HG03442 (cell line): ENCODE measurements at regions not wholly inside any gene's neighbourhood (a gene's known extent, or its start where the extent isn't known, plus 50 kb on each side); places are given as distances from the start of the nearest gene placed in this dataset.
"Not testable (repeated sequence)": the region's sequence is repeated elsewhere in the genome, so short reads cannot be mapped to it uniquely, and the experiment has no call there.

Experiments used
- ATAC-seq: cut with Tn5 transposase; IDR thresholded peaks from one replicate; pipeline ENCODE4 v1.9.1; 2021; ENCODE audit warnings: mild to moderate bottlenecking, moderate library complexity; ENCODE audit not compliant: unreplicated experiment

DNA sequence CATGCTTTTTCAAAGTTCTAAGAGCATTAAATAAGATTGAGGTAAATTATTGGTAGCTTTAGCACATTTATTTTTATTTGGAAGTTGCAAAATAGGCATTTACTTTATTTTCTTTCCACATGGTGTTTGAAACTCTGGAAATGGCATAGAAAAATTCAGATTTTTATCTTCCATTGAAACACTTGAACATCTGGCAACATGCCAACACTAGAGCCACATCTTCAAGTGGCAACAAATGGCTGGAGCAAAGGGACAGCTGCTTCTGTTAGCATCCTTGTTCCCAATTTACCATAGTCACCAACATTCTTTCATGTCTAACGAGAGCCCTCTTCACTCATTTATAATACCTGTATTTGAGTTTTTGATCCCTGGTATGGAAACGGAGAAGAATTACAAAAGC is 539.9 kb downstream of the ZNF608 start:
- ATAC-seq, result no peak

DNA sequence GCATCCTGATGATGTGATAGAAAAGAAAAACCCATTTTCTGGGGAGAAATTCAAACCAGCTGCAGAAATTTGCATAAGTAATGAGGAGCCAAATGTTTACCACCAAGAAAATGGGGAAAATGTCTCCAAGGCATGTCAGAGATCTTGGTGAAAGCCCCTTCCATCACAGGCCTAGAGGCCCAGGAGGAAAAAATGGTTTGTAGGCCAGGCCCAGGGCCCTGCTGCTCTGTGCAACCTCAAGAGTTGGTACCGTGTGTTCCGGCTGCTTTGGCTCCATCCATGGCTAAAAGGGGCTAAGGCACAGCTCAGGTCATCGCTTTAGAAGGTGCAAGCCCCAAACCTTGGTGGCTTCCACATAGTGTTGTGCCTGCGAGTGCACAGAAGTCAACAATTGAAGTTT is 543.1 kb downstream of the ZNF608 start:
- no peak for ATAC-seq

DNA sequence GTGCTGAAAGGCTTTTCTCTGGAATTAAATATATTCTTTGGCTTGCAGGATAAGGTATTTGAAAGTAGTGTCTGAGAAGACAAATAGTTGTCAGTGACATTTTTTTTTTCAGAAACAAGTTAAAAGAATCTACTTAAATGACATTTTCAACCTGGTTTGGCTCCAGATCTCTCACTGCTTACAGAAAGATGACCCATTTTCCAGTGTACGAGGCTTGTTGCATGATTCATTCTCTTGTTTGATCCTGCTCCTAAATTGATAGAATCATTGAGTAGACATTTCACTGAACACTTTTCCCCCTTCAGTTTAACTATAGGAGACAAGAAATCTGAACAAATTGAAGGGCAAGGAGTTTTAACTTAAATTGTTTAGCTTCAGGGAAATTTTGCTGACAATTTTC is 546.1 kb downstream of the ZNF608 start:
- ATAC-seq, result no peak

DNA sequence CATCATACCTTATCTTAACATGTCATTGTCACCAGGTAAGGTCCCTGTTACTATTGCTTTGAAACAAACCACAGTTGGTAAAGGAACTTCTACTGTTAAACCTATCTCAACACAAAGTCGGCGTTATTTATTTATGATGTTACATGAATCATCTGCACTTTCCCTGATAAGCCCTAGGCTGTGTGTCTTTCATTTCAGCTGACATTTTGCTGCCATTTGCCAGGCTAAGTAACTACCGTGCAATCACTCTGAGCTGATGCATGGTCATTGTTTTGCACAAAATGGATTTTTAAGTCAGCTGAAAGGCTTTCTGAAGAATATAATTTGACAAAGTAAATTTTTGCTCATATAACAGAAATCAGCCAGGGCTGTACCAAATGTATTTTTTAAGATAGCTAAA is 546.5 kb downstream of the ZNF608 start:
- ATAC-seq, result no peak

DNA sequence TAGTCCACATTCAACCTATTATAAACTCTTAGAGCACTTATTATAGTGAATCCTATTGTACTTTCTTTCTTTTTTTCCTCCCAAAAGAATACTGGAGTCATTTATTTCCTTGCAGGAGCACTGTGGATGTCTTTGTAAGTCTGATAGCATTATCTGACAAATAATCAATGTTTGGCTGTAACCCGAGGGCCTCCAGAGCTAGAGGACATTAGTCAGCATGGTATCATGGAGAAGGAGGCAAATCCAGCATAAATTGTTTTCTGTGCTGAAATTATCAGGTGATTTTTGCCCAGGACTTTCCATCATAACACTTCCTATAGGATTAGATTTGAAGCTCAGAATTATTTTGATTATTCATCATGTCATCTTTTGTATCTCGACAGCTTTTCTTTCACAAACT is 551.0 kb downstream of the ZNF608 start:
- ATAC-seq, result no peak

DNA sequence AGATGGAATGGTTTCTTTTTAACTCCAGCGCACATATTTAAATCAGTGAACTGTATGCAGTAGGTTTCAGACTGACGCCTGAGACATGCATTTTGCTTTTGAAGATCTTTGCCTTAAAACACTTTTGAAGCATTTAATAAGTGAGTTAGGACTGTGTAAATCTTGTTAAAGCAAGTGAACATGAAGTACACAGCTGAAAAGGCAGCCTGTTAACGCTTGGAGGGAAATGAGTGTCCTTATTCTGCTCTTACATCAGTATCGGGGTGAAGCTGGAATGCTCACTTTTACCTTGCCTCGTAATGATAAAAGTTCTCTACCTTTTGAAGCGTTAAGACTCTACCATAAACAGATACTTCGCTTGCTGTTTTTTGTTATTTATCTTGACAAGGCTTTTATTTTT is 552.2 kb downstream of the ZNF608 start:
- ATAC-seq, result no peak

DNA sequence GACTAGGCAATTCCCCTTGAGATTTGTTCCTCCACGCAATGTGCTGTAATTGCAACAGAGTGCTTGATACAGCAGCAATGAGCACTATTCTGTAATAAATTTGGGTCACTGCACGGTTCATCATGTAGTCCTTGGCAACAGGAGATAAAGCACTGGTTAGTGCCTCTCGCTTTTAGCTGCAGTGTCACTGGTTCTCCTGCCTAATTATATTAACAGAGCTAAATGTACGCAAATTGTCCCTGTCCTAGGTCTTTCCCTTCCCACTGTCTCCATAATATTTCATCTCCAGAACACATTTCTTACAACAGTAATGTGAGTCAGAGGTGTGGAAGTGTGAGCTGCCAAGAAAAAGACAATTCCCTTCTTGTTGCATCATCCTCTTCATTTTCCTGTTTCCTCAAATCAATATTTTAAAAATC is 553.1 kb downstream of the ZNF608 start:
- no peak for ATAC-seq

DNA sequence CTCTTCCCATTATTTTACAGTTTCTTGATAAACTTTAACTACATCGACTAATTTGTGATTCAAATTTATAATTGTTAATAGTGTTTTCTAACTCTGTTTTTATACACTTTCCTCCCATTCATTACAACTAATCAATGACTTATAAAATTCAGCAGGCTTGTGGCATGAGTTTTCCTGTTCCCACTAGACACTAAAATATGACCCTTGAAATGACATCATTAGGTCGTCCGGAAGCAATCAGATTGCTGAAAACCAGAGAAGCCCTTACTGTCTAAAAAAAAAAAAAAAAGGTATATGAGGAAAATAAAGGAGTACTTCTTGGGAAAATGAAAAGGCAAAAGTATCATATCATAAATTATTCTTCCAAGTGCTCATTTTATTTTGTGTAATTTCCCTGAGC is 553.7 kb downstream of the ZNF608 start:
- no peak for ATAC-seq

DNA sequence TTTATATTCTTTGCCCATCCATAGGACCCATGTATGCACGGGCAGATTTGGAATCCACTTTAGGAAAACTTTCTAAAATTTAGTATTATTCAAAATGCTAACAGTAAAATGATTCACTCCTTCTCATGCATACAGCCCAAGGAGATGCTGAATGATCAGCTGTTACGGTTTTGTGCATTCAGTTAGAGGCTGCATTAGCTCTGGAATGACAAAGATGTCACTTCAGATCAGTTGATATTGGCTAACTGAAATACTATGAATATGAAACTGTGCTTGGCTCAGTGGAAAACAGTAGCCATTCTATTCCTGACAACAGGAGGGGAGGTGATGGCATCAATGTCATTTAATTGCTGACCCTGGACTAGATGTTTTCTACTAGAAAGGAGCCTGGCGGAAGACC is 560.7 kb downstream of the ZNF608 start:
- no peak for ATAC-seq

DNA sequence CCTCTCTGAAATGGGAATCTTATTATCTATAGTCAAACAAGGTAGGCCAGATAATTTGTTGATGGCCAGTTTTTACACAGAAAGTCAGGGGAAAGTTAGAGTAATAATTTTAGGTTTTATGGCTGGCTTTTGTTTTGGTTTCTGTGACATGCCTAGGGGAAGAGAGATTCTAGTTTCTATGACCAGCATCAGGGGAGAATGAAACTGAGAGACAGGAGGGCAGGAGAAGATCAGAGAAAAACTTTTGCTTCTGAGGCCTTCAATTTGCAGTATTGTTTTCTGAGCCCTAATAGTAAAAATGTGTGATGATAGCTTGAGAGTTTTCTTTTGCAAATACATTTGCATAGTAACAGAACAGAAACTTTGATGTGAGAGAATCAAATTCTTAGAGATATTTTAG is 564.3 kb downstream of the ZNF608 start:
- ATAC-seq, result peak; percentile 60

DNA sequence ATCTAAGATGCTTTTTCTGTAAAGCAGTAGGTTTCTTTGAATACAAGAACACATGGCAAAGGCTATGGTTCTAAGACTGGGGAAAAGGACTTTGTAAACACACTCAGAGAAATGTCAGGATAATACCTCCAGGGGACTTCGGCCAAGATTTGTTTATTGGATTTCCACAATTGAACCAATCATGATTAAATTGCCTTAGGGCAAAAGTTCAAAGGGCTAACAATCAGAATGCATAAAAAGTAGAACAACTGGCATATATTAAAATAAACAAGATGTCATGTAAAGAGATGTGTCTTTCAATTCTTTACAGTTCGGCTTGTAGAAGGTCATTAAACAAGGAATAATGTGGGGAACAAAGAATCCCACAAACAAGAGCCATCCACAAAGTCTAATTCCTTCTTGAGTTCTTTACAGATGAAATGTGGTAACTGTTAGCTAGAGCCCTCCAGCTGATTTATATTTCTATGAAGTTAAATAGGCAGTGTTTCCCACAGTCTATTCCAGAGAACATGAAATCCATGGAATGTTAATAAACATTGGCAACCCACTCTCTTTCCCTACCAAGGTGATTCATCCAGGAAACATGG is 565.5 kb downstream of the ZNF608 start:
- ATAC-seq, result no peak

DNA sequence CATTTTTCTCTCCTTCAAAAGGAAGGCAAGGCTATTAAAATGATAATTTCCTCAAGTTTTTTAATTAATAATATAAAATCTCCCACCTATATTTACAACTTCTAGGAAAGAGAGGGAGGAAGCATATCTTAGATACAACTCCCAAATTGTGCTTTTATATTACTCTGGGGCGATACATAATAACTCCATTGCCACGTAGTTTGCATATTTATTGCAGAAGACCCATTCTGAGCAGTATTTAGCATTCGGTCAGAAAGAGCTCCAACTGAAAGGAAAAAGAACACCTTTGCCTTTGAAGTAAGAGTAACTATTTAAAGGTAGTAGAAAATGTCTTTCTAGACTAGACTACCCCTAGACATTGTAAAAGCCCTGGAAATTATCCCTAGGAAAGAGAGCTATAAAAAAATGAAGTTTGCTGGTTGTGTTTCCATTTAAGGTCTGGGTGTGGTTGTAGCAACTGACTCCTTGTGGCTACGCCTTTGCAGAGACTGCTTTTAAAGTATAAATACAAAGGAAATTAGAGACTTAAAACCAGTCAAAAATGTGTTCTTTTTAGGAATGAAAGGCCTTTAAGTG is 566.1 kb downstream of the ZNF608 start:
- no peak for ATAC-seq

DNA sequence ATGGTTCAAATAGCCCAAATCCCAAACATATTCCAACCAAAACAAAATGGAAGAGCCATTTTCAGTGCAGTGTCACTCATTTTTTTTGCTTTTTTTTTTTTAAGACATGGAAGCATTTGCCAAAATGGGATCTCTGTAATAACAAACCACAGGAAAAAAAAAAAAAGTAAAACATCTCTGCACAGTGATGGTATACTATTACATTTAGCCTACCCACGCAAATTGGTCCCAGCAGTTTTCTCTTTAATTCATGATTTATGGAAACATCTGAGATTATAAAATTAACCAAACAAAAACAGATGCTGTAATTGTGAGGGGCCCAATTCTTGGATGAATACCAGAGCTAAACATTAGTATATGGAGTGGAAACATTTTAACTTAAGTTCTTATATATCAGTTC is 566.6 kb downstream of the ZNF608 start:
- no peak for ATAC-seq

DNA sequence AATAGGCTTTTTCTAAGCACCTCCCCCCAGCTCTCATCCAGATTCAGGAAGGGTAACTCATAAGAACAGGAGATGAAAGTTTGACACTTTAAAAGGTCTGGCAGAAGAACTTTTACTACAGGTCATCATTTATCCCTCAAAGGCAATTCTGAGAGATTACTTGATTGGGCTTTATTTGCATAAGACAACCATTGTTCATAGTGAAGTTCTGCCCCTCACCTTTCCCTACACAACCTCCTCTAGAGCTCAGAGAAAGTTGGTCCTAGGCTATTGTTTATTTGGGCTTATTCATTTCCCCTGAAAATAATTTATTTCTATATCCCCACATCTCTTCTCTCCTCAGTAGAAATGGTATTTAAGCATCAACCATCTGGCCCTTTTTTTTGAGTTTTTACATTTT is 568.4 kb downstream of the ZNF608 start:
- ATAC-seq, result no peak

DNA sequence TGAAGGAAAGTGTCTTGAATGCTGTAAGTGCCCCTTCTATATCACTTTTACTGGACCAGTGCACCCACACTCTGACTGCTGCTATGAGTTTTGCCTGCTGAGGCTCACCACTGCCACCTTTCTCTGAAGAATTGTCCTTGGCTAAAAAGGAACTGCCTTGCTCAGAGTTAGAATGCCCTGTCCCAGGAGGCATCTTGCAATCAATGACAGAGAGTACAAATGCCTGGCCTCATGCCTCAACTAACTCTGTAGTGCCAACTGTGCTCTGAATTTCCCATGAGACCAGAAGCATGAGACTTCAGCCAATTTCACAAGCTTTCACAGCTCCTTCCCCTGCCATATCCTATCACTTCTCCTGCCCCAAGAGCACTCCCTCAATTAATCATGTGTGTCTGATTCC is 569.7 kb downstream of the ZNF608 start:
- ATAC-seq, result no peak

DNA sequence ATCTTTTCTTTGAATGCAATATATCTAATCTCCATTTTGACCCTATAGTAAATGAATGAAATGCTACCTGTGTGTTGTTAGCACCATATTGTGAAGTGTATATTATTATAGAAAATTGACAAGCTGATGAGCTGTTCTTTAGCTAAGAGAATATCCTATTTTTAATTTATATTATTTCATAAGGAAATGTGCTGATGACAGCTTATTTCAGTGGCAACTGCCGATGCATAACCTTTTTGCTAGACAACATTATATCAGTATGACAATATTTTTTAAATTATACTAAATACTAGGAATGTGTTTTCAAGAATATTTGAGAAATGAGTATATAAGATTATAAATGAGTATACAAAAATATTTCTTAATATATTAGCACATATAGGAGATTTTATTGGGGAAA is 573.1 kb downstream of the ZNF608 start:
- ATAC-seq, result no peak

DNA sequence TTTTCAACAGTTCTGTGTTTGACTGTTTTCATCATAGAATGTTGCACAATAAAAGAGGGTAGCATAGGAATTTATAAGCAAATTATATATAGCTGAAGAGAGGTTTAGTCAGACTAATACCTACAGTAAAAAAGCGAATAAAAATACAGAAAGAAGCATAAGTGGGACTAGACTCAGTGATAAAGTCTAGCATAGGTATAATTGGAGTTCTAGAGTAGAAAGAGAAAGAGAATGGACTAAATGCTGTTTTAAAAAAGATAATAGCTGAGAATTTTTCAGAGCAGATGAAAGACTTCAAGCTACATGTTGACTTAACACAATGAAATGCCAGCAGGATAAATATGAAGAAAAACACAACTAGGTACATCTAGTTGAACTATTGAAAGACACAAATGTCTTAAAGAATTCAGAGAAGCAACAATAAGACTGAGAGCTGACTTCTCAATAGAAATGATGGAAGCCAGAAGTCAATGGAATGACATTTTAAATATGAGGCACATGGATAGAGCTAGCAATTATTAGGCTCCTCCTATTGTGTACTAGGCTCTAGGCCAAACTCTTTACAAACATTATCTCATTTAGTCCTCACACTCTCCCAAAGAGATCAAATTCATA is 573.9 kb downstream of the ZNF608 start:
- no peak for ATAC-seq

DNA sequence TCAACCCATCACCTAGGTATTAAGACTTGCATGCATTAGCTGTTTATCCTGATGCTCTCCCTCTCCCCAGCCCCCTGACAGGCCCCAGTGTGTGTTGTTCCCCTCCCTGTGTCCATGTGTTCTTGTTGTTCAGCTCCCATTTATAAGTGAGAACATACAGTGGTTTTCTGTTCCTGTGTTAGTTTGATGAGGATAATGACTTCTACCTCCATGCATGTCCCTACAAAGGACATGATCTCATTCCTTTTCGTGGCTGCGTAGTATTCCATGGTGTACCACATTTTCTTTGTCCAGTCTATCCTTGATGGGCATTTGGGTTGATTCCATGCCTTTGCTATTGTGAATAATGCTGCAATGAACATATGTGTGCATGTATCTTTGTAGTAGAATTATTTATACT is 578.3 kb downstream of the ZNF608 start:
- not testable (repeated sequence) for ATAC-seq

DNA sequence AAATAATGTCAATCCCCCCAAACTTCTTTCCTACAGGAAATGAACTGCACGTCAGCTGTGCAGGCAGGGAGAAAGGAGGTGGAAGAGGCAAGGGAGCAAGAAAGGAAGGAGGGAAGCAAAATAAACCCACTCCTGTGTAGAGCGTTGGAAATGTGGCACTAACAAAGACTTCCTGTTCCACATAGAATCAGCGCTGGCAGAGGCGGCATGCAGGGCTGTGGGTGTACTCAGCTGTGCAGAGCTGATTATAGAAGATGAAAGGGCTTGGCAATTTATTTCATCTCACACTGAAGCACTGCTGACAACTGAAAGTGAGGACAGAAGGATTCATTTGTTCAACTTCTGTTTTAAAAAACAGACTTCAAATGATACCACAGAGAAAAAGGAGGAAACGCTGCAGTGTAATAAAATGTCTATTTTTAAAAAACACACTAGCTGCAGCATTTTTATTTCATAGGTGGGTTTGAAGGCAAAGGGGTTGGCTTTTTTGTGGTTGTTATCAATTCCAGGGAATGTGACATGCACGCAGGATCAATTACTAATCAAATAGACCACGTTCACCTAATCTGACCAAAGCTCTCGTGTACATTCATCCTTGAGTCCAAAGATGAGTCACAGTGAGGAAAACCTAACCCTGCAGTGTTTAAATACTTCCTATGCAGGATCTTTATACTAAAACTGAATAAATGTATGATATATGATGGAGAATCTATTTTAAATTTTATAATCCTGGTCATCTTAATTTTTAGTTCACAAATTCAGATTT is 583.5 kb downstream of the ZNF608 start:
- no peak for ATAC-seq

DNA sequence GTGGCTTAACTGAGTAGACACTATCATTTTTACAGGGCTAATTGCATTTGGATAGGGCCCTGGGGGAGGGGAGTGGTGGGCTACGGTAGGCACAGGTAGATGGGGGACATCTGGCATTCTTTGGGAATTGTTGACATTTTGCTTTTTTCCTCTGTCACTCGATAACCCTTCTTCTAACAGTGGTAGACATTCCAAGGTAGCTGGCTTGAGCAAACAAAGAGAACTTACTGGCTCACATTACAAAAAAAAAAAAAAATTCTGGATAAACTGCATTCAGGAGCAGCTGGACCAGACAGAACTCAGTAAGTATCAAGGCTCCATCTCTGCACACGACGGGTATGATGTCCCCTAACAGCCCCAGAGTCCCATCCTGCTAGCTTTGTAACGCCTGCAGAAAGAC is 585.2 kb downstream of the ZNF608 start:
- ATAC-seq, result no peak

DNA sequence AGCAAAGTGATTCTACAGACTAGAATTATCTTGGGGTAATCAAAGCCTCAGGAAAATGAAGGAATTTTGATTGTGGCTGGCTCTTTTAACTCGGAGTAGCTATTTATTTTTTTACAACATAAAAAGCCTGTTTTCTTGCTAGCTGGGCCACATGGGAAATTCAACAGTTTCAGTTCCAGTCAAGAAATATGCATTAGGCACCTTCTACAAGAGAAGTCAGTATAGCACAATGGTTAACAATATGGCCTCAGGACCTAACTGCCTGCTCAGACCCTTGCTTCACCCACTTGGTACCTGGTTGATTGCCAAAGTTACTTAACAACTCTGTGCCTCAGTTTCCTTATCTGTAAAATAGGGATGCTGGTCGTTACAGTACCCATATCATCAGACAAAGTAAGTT is 586.2 kb downstream of the ZNF608 start:
- no peak for ATAC-seq

DNA sequence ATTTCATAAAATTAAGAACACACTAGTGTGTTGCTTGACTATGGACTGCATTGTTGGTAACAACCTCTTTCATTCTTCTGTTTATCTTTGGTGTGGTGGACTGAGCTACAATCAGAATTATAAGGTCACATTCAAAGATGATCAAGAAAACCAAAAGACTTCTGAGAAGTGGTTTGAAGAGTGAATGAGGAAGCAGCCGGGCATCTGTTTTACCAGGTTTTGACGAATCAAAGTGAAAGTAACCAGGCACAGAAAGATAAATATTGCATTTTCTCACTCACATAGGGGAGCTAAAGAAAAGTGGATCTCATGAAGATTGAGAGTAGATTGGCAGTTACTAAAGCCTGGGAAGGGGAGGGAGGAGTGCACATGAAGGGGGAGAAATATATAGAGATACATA is 589.1 kb downstream of the ZNF608 start:
- ATAC-seq, result peak; percentile 64
